GM18520 (cell line): ENCODE measurements at regions not wholly inside any gene's neighbourhood (a gene's known extent, or its start where the extent isn't known, plus 50 kb on each side); places are given as distances from the start of the nearest gene placed in this dataset.
"Not testable (repeated sequence)": the region's sequence is repeated elsewhere in the genome, so short reads cannot be mapped to it uniquely, and the experiment has no call there.

Experiments
- ATAC-seq: cut with Tn5 transposase; IDR thresholded peaks from one replicate; pipeline ENCODE4 v1.9.1; 2021; ENCODE audit not compliant: unreplicated experiment

DNA sequence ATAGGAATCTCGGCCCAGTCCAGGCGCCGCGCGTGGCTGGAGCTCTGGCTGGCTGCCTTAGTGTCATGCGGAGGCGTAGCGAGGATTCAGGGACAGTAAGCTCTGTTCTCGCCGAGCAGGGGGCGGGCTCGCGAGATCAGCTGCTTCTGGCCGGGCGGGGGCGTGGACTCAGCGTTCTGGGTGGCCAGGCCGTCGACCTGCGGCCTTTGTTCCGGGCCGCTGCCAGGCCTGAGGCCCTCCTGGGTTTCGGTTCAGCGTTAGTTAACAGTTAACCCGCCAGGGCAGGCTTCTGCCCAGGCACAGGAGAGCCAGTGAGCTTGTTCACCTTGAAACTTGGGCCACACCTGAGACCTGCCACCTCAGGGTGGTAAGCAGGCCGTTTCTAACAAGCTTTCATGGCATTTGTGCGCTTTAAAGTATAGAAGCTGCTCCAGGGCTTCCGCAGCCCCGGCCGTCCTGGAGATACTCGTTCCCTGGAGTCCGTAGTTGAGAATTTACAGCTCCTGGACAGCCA, 332.2 kb upstream of the SGCG start:
- ATAC-seq = no peak

DNA sequence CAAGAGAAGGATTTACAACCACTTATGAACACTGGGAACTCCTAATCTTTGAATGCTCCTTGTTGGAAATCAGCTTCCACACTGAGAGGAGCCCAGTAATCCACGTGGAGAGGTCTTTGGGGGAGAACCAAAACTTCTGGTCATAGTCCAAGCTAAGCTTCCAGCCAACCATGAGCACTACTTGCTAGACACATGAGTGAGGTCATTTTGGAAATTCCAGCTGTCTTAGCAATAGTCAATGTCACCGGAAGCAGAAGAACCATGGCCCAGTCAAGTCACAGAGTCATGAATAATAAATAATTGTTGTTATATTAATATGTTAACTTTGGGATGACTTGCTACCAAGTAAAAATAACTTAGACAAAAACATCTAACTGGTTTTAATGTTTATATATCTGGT, 324.9 kb upstream of the SGCG start:
- no peak for ATAC-seq

DNA sequence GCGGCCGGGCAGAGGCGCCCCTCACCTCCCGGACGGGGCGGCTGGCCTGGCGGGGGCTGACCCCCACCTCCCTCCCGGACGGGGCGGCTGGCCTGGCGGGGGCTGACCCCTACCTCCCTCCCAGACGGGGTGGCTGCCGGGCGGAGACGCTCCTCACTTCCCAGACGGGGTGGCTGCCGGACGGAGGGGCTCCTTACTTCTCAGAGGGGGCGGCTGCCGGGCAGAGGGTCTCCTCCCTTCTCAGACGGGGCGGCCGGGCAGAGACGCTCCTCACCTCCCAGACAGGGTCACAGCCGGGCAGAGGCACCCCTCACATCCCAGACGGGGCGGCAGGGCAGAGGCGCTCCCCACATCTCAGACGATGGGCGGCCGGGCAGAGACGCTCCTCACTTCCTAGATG, 321.8 kb upstream of the SGCG start:
- not testable (repeated sequence) for ATAC-seq

DNA sequence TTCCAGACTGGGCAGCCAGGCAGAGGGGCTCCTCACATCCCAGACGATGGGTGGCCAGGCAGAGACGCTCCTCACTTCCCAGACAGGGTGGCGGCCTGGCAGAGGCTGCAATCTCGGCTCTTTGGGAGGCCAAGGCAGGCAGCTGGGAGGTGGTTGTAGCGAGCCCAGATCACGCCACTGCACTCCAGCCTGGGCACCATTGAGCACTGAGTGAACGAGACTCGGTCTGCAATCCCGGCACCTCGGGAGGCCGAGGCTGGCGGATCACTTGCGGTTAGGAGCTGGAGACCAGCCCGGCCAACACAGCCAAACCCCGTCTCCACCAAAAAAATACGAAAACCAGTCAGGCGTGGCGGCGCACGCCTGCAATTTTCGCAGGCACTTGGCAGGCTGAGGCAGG, 321.4 kb upstream of the SGCG start:
- ATAC-seq = not testable (repeated sequence)

DNA sequence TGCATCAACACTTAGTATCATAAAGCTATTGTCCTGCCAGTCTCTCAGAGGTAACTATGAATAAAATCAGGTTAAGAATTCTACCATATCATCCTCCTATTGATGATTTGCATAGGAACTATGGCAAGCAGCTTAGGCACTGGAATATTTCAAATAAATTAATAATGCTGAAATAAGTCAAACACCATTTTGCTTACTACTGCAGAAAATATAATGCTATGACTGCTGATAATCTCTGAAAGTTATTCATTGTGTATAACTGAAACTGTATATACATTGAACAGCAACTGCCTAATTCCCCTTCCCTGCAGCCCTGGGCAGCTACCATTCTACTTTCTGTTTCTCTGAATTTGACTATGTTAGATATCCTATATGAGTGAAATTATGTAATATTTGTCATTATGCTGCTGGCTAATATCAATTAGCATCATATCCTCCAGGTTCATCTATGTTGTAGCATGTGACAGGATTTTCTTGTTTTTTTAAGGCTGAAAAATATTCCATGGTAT, 318.8 kb upstream of the SGCG start:
- no peak for ATAC-seq

DNA sequence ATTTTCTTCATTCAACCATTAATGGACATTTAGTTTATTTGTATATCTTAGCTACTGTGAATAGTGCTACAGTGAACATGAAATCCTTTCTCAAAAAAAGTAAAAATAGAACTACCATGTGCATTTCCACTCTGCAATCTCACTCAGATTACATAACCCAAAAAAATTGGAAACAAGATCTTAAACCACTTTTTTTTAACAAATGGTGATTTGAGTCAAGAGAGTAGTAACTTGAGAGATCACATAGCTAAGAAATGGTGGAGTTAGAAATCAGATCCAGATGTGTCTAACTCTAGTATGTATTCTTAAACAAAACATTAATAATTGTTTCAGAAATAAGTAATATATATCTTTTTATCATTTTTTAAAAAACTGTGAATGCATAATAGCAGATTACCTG, 318.3 kb upstream of the SGCG start:
- ATAC-seq = no peak

DNA sequence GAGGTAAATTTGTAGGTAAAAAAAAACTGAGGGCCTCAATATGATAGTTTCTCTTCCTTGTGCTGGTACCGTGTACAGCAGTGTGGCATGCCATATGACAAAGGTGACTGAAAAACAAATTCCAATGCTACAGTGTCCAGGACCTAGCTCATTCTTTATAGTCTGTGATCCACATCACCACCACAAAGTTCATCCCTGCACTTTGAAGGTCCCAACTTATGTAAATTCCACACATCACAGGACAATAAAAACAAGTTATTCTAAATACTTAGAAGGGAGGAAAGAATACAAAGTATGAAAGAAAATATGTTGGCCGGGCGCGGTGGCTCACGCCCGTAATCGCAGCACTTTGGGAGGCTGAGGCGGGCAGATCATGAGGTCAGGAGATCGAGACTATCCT, 314.6 kb upstream of the SGCG start:
- no peak for ATAC-seq

DNA sequence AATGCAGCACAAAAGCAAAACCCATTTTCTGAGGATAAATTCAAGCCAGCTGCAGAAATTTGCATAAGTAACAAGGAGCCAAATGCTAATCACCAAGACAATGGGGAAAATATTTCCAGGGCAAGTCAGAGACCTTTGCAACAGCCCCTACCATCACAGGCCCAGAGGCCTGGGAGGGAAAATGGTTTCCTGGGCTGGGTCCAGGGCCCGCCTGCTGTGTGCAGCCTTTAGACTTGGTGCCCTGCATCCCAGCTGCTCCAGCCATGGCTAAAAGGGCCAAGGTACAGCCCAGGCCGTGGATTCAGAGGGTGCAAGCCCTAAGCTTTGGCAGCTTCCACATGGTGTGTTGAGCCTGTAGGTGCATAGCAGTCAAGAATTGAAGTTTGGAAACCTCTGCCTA, 309.5 kb upstream of the SGCG start:
- ATAC-seq = no peak

DNA sequence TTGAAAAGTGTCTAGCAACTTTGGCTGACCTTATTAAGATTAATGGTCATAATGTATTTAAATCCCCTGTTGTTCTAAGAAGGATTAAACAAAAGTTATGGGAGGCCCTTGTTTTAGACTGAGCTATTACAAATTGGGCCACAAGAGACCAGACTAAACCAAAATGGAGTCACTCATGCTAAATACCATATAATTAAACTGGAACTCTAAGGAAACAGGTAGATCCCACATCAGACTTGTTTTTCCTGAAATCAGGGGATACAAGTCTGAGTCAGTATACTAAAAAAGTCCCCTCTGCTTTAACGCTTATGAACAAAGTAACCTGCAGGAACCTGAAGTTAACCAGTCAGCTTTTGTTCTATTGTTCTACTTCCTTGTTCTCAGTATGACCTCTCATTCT, 305.9 kb upstream of the SGCG start:
- ATAC-seq = no peak

DNA sequence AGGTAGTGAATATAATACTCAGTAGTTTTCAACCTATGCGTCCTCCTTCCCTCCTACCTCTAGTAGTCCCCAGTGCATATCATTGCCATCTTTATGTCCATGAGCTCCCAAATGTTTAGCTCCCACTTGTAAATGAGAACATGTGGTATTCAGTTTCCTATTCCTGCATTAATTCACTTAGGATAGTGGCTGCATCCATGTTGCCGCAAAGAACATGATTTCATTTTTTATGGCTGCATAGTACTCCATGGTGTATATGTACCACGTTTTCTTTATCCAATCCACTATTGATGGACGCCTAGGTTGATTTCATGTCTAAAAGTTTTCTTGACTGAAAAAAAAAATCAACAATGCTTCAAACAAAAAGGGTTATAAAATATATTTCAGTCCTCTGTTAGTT, 303.4 kb upstream of the SGCG start:
- ATAC-seq = no peak

DNA sequence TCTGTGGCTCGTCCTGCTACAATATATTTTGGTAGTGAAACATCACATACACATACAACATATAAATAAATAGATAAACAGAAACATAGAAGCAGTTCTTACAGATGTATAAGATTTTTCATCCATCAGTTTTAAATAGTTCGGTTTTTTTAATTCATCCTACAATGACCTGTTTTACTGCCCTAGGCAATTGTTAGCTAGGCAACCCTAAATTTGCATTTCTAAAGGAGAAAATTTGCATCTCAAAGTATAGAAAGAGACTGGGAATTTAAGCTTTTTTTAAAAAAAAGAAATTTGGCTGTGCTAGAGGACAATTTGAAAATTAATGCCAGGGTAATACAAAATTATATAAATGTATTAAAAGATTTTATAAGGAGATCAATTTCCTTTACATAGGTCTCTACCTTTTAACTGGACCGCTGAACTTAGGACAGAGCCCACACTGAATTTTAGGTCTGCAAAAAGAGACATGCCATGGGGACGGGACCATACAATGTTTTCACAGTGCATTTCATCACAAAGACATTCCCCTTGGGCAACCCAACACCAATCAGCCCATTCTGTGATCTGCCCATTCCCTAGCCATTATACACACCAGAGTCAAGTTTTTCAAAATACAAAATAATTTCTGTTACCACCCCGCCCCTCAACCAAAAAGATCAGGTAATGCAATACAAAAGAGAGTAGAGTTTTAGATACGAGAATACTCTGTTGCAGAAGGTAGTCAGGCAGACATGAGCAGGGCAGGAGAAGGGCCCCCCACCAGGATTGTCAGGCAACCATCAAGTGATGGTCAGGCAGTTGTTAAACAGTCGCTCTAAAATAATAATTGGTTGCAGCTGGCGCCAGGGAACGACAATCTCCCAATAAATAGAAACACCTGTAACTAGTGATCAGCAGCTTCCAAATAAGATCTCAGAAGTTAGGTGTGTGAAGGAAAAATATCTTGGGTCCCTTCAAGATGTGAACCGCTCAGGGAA, 299.7 kb upstream of the SGCG start:
- no peak for ATAC-seq

DNA sequence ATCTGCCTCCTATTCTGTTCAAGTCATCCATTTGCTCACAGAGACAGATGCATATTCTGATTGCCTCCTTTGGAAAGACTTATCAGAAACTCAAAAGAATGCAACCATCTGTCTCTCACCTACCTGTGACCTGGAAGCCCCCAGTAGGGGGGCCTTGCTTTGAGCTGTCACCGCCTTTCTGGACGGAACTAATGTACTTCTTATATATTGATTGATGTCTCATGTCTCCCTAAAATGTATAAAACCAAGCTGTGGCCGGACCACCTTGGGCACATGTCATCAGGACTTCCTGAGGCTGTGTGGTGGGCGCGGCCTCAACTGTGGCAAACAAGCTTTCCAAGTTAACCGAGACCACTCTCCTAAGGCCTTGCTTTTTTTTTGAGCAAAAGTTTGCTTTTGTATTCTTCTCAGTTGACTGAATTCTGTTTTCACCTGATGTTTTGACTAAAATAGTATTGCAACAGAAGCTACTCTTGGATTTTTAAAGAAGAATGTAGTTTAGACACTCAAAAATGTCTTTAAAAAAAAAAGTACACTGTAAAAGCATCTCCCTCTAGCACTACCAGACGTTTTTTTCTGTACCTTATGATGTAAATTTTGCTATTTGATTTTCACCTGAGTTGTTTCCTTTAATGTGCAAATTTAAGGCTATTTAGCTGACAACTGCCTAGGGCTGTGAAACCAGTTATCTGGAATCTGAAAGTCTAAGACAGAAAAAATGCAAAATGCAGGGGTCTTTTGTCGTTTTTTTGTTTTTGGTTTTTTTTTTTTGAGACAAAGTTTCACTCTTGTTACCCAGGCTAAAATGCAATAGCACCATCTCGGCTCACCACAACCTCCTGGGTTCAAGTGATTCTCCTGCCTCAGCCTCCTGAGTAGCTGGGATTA, 298.8 kb upstream of the SGCG start:
- not testable (repeated sequence) for ATAC-seq

DNA sequence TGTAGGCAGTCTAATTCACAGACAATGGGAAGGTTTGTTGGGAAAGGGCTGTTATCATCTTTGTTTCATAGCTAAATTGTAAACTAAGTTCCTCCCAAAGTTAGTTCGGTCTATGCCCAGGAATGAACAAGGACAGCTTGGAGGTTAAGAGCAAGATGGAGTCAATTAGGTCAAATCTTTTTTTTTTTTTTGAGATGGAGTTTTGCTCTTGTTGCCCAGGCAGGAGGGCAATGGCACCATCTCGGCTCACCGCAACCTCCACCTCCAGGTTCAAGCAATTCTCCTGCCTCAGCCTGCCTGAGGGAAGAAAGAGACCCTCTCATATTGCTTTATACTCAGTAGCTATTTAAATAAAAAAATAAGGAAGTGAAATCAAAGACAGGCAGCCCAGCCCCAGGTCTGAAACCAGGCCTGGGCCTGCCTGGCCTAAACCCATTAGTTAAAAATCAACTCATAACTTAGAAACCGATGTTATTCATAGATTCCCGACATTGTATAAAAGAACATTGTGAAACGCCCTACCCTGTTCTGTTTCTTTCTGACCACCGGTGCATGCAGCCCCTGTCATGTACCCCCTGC, 297.4 kb upstream of the SGCG start:
- ATAC-seq = no peak

DNA sequence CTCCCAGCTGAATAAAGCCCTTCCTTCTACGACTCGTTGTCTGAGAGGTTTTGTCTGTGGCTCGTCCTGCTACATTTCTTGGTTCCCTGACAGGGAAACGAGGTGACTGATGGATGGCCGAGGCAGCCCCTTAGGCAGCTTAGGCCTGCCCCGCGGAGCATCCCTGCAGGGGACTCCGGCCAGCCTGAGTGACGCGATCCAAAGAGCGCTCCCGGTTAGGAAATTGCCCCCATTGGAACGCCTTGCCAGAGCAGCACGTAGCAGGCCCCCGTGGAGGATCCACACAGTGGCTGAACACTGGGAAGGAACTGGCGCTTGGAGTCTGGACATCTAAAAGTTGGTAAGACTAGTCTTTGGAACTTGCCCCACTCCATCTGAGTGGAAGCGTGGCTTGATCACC, 296.8 kb upstream of the SGCG start:
- no peak for ATAC-seq

DNA sequence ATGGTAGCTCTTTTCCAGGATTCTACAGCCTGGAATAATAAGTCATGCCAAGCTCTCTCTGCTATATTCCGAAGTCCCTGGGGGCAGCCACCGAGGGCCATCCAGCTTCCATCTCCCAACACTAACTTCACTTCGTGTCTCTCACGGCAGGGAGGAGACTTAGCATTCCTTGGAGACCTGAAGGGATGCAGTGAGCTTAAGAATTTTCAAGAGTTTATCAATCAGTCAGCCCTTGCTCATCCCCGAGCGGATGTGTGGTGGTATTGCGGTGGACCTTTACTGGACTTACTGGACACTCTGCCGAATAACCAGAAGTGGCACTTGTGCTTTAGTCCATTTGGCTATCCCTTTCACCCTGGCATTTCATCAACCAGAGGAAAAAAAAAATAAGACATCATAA, 294.7 kb upstream of the SGCG start:
- not testable (repeated sequence) for ATAC-seq

DNA sequence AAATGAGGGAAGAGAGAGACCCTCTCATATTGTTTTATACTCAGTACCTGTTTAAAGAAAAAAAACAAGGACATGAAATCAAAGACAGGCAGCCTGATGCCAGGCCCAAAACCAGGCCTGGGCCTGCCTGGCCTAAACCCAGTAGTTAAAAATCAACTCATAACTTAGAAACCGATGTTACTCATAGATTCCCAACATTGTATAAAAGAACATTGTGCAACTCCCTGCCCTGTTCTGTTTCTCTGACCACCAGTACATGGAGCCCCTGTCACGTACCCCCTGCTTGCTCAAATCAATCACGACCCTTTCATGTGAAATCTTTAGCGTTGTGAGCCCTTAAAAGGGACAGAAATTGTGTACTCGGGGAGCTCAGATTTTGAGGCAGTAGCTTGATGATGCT, 291.4 kb upstream of the SGCG start:
- not testable (repeated sequence) for ATAC-seq

DNA sequence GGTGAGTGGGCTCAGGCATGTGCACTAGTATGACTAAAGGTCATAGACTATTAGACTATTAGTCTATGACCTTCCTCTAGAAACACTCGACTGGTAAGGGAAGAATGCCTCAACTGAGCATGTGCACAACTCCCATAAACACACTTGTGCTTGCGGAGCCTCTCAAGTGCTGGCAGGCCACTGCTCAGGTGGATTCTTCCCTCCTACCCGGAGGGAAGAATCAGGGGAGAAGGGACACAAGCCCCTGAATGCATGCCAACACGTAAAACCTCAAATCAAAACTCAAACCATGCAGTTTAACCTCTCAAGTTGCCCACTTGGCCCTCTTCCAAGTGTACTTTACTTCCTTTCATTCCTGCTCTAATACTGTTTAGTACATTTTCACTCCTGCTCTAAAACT, 287.6 kb upstream of the SGCG start:
- ATAC-seq = no peak

DNA sequence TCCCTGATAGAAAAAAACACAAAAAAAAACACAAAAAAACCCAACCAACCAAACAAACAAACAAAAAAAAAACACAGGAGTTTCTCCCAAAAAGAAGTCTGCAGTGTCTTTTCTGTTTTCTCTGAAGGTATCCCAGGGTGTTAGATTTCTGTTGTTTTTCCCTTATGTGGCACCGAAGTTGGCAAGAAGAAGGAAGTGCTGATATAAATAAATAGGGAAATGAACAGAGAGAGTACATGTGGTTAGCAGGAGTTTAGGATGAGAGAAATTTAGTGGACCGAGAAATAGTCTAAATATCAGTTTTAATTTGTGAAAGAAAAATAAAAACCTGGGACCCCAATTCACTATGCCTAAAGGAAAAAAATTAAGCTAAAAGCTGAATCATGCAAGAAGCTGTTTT, 287.0 kb upstream of the SGCG start:
- no peak for ATAC-seq

DNA sequence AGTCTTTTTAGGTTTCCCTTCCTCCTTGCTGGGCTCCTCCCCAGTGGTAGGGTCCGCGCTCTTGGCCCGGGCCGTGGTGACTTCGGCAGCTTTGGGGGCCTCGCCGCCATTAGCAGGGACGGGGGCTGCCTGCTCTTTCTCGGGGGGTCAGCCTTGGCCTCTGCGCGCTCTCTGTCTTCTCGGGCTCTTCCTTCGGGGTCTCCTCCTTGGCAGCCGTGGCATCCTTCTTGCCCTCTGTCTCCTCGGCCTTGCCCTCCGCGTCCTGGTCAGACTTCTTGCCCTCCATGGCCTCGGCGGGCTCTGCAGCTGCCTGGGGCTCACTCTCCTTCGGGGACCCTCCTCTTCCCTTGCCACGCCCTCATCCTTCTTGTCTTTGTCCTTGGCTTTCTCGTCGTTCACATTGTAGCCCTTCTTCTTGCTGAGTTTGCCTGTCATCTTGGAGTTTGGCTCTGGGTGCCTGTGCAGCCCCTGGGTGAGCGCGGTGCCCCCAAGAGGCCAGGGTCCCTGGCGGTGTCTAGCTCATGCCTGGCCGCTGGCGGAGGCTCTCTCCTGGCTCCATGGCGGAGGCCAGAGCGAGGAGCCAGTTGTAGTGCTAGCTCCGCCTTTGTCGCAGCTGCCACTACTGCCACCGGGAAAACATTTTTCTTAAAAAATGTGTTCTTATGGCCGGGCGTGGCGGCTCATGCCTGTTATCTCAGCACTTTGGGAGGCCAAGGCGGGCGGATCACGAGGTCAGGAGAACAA, 283.0 kb upstream of the SGCG start:
- ATAC-seq = no peak

DNA sequence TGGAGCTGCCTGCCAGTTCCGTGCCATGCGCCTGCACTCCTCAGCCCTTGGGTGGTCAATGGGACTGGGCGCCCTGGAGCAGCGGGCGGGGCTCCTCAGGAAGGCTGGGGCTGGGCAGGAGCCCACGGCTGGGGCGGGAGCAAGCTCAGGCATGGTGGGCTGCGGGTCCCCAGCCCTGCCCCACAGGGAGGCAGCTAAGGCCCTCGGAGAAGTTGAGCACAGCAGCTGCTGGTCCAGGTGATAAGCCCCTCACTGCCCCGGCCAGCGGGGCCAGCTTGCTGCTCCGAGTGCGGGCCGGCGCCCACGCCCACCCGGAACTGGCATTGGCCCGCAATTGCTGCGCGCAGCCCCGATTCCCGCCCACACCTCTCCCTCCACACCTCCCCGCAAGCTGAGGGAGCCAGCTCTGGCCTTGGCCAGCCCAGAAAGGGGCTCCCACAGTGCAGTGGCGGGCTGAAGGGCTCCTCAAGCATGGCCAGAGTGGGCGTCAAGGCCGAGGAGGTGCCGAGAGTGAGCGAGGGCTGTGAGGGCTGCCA, 280.3 kb upstream of the SGCG start:
- not testable (repeated sequence) for ATAC-seq
